PC-9 (cell line): ENCODE measurements at regions not wholly inside any gene's neighbourhood (a gene's known extent, or its start where the extent isn't known, plus 50 kb on each side); places are given as distances from the start of the nearest gene placed in this dataset.

Source experiments
- BruUV-seq: library from RNA; stranded (reverse); fragments of 400-500 nt; replicated peaks from 2 replicates; lab custom pipeline; 2021; lab: Mats Ljungman, UMichigan
- CTCF ChIA-PET: fragments of 300-600 bp; sonication (Branson Sonifier 250); formaldehyde crosslinking; loops from one replicate; lab custom pipeline; 2022; ENCODE audit warnings: antibody characterized with exemption; lab: Charles Lee
- POLR2A ChIA-PET: fragments of 300-600 bp; sonication (Branson Sonifier 250); formaldehyde crosslinking; loops from one replicate; lab custom pipeline; 2022; ENCODE audit warnings: antibody characterized with exemption; ENCODE audit not compliant: unreplicated experiment; lab: Charles Lee
- DNase-seq, 2 experiments: peaks; one replicate each; pipeline versions ENCODE4 v3.0.0 to v3.0.0-alpha.2; 2015 to 2022; ENCODE audit warnings: mixed read lengths in 1 of 2
- H2AFZ ChIP-seq: fragments of 200-600 bp; sonication (generic); 2 replicates; pipeline ENCODE4 v1.8.1; 2017; ENCODE audit warnings: antibody characterized with exemption
- H3F3A ChIP-seq: fragments of 200-600 bp; sonication (generic); 2 replicates; pipeline ENCODE4 v1.8.1; 2017; ENCODE audit warnings: antibody characterized with exemption, mild to moderate bottlenecking, low read depth; ENCODE audit not compliant: insufficient read depth
- H3K27ac ChIP-seq: fragments of 200-600 bp; sonication (generic); 2 replicates; pipeline ENCODE4 v1.6.1; 2016; ENCODE audit warnings: mixed run types
- H3K27me3 ChIP-seq: fragments of 200-600 bp; sonication (generic); 2 replicates; pipeline ENCODE4 v1.6.1; 2016; ENCODE audit warnings: low read depth, mixed run types; ENCODE audit not compliant: insufficient read depth
- H3K36me3 ChIP-seq: fragments of 200-600 bp; sonication (generic); 2 replicates; pipeline ENCODE4 v1.6.1; 2016; ENCODE audit warnings: low read depth, mixed run types
- H3K4me1 ChIP-seq: fragments of 200-600 bp; sonication (generic); replicated peaks from 2 replicates; pipeline ENCODE4 v1.6.1; 2016; ENCODE audit warnings: mixed run types; ENCODE audit not compliant: insufficient read depth
- H3K4me2 ChIP-seq: fragments of 200-600 bp; sonication (generic); 2 replicates; pipeline ENCODE4 v1.6.1; 2017; ENCODE audit warnings: mixed run types
- H3K4me3 ChIP-seq: fragments of 200-600 bp; sonication (generic); 2 replicates; pipeline ENCODE4 v1.6.1; 2016; ENCODE audit warnings: mixed run types
- H3K79me2 ChIP-seq: fragments of 200-600 bp; sonication (generic); 2 replicates; pipeline ENCODE4 v1.6.1; 2017; ENCODE audit warnings: low read depth, mixed run types
- H3K9me2 ChIP-seq: fragments of 200-600 bp; sonication (generic); 2 replicates; pipeline ENCODE4 v1.8.1; 2017; ENCODE audit warnings: mild to moderate bottlenecking; ENCODE audit not compliant: insufficient read depth
- H3K9me3 ChIP-seq: fragments of 200-600 bp; sonication (generic); 2 replicates; pipeline ENCODE4 v1.8.1; 2016; ENCODE audit warnings: low read depth; ENCODE audit not compliant: insufficient read depth
- H4K20me1 ChIP-seq: fragments of 200-600 bp; sonication (generic); 2 replicates; pipeline ENCODE4 v1.8.1; 2017; ENCODE audit not compliant: insufficient read depth
- EZH2 ChIP-seq: fragments of 200-600 bp; sonication (generic); IDR thresholded peaks from 2 replicates; pipeline ENCODE4 v1.8.0; 2017; ENCODE audit warnings: antibody characterized with exemption, low read depth
- intact Hi-C: fragments of 100-400 bp; cut with micrococcal nuclease; formaldehyde crosslinking; loops from one replicate; pipeline ENCODE4 v1.10.0; 2022; ENCODE audit not compliant: unreplicated experiment
- TF ChIP-seq, protein P1 (sequence below): fragments of 200-600 bp; sonication (generic); conservative IDR thresholded peaks from 2 replicates; pipeline ENCODE4 v1.6.1; 2017; ENCODE audit warnings: mixed run types, antibody characterized with exemption, mild to moderate bottlenecking, moderate library complexity

DNA sequence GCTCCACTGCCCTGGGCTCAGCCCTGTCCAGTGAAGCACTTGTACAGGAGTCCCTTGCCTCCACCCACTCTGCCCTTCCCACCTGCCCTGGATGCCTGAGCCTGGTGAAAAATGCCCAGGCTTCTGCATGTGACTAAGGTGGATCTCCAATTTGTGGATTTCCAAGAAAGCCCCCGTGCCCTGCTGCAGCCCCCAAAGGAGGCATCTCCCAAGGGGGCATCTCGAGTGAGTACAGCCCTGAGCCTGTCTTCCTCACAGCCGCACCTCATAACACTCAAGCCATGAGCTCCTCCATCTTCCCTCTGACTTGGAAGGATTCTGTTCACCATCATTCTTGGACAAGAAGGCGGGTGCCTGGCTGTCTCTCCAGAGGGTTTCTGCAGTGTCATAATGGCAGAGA, 158.0 kb upstream of the PPP1R26 start:
- Histone ChIP-seq H3K27ac (no peak overlapping the region), H3F3A (no peaks in the 10 kb centered on the region), H3K79me2 (no peaks in the 10 kb centered on the region), H3K4me2 (no peak overlapping the region), H3K4me1 (no peaks in the 10 kb centered on the region), H3K36me3 (no peaks in the 10 kb centered on the region), H2AFZ (no peak overlapping the region), H4K20me1 (0 out of 2 replicates have a peak, but pooled peaks cover 3% of the 10 kb centered on the region), H3K27me3 (peaks cover 96% of the 10 kb centered on the region), H3K9me2 (no peaks in the 10 kb centered on the region), H3K4me3 (no peak overlapping the region), H3K9me3 (no peaks in the 10 kb centered on the region)
- no peak for DNase-seq
- CTCF ChIA-PET: no interaction called here
- BruUV-seq: no TSS peak
- POLR2A ChIA-PET: no interaction called here
- TF ChIP-seq, protein P1, sequence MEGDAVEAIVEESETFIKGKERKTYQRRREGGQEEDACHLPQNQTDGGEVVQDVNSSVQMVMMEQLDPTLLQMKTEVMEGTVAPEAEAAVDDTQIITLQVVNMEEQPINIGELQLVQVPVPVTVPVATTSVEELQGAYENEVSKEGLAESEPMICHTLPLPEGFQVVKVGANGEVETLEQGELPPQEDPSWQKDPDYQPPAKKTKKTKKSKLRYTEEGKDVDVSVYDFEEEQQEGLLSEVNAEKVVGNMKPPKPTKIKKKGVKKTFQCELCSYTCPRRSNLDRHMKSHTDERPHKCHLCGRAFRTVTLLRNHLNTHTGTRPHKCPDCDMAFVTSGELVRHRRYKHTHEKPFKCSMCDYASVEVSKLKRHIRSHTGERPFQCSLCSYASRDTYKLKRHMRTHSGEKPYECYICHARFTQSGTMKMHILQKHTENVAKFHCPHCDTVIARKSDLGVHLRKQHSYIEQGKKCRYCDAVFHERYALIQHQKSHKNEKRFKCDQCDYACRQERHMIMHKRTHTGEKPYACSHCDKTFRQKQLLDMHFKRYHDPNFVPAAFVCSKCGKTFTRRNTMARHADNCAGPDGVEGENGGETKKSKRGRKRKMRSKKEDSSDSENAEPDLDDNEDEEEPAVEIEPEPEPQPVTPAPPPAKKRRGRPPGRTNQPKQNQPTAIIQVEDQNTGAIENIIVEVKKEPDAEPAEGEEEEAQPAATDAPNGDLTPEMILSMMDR: no peak
- TF ChIP-seq EZH2: no peak
- intact Hi-C loops: no loop called here

DNA sequence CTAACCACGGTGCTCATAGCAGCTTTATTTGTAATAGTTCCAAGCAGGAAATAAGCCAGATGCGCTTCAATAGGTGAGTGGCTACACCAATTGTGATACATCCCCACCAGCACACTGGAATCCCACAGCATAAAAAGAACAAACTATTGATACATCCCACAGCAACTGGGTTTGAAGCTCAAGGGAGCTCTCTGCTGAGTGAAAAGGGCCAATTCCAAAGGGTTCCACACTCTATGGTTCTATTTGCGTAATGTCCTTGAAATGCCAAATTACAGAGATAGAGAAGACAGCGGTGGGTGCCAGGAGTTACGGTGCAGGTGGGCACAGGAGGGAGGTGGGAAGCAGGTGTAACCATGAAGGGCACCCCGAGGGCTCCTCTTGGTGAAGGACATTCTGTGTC, 155.3 kb upstream of the PPP1R26 start:
- Histone ChIP-seq H3K4me3 (no peak overlapping the region), H3K79me2 (no peaks in the 10 kb centered on the region), H2AFZ (no peak overlapping the region), H3K9me3 (no peaks in the 10 kb centered on the region), H4K20me1 (no peaks in the 10 kb centered on the region), H3K9me2 (no peaks in the 10 kb centered on the region), H3F3A (no peaks in the 10 kb centered on the region), H3K27me3 (peaks cover 99% of the 10 kb centered on the region), H3K4me2 (no peak overlapping the region), H3K27ac (no peak overlapping the region), H3K4me1 (no peaks in the 10 kb centered on the region), H3K36me3 (no peaks in the 10 kb centered on the region)
- POLR2A ChIA-PET: no interaction called here
- intact Hi-C loops: no loop called here
- CTCF ChIA-PET: no interaction called here
- DNase-seq: no peak
- no peak for TF ChIP-seq EZH2
- TF ChIP-seq, protein P1: no peak
- BruUV-seq: no TSS peak

DNA sequence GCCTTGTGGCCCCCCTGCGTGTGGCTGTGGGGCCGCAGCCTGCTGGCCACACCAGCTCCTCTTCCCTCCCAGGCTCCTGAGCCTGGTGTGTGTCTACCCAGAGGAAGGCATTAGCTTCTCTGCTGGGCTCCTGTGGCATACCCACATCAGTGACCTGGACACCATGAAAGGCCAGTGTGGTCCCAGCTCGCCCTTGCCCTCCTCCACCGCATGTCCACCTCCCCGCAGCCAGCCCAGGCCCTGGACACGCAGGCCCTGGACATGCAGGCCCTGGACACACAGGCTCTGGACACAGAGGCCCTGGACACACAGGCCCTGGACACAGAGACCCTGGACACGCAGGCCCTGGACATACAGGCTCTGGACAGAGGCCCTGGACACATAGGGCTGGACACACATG, 153.4 kb upstream of the PPP1R26 start:
- no peak overlapping the region for H3K4me3 ChIP-seq
- ChIA-PET CTCF (no interaction called here), POLR2A (no interaction called here)
- no peaks in the 10 kb centered on the region for H4K20me1 ChIP-seq
- no peaks in the 10 kb centered on the region for H3K9me3 ChIP-seq
- H2AFZ ChIP-seq: no peak overlapping the region
- H3K9me2 ChIP-seq: no peaks in the 10 kb centered on the region
- TF ChIP-seq EZH2: no peak
- TF ChIP-seq, protein P1: no peak
- no peak overlapping the region for H3K27ac ChIP-seq
- DNase-seq: no peak
- H3K79me2 ChIP-seq: no peaks in the 10 kb centered on the region
- H3K4me2 ChIP-seq: no peak overlapping the region
- H3K36me3 ChIP-seq: no peaks in the 10 kb centered on the region
- H3F3A ChIP-seq: no peaks in the 10 kb centered on the region
- intact Hi-C loops: no loop called here
- H3K27me3 ChIP-seq: peaks cover 95% of the 10 kb centered on the region
- BruUV-seq: no TSS peak
- H3K4me1 ChIP-seq: no peaks in the 10 kb centered on the region
